ENCODE measurements at regions not wholly inside any gene's neighbourhood (a gene's known extent, or its start where the extent isn't known, plus 50 kb on each side); places are given as distances from the start of the nearest gene placed in this dataset.

DNA sequence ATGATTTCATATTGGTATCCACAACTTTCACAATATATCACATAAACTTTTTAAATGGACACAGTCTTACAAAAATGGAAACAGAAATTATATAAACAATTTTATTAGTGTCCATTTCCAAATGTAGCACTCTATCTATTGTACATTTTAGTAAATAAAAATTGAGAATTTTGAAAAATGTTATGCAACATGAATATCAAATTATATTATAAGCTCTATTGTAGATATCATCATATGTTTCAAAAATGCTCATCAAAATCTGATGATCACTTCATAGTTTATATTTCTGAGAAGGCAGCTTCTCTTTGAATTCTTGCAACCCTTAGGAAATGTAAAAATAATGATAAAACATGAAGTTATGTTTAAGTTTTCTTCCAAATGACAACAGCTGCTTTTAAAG lies 1928.6 kb downstream of the PCDH9 start:
- intact Hi-C loops (cut with micrococcal nuclease), result no loop called here
- Histone ChIP-seq H2BK120ac (ENCODE audit: low read depth, low read length) (no peak overlapping the region), H3K9ac (ENCODE audit: low read depth, low read length) (no peak overlapping the region), H3K14ac (replicated peaks; ENCODE audit: low read depth, low read length) (no peak overlapping the region), H3K4me2 (ENCODE audit: low read depth, low read length) (no peak overlapping the region), H2AK9ac (replicated peaks; ENCODE audit: low read depth, low read length, poor library complexity) (no peak overlapping the region), H4K20me1 (ENCODE audit: insufficient read depth, low read length) (no peaks in the 10 kb centered on the region), H3K79me1 (ENCODE audit: low read depth in 1 of 2, low read length in 2 of 2) (no peaks in the 10 kb centered on the region), H2BK15ac (ENCODE audit: low read depth, low read length) (no peak overlapping the region), H3K56ac (ENCODE audit: extremely low read depth, insufficient read depth, low read length) (no peak overlapping the region), H3K4ac (ENCODE audit: low read depth, low read length) (no peak overlapping the region), H2BK5ac (ENCODE audit: low read depth, low read length, poor library complexity, severe bottlenecking) (no peak overlapping the region), H3K9me3 (ENCODE audit: control insufficient read depth, insufficient read depth, low read length) (no peaks in the 10 kb centered on the region), H2AK5ac (ENCODE audit: low read depth, low read length) (no peak overlapping the region), H3K36me3 (ENCODE audit: control insufficient read depth, insufficient read depth, low read length) (no peaks in the 10 kb centered on the region), H3K4me1 (ENCODE audit: control insufficient read depth, insufficient read depth, low read length) (no peaks in the 10 kb centered on the region), H4K91ac (ENCODE audit: insufficient read depth, low read depth, low read length) (no peak overlapping the region), H4K5ac (ENCODE audit: low read depth, low read length) (no peak overlapping the region), H3K23ac (ENCODE audit: low read depth, low read length) (no peak overlapping the region), H3K18ac (ENCODE audit: low read depth, low read length) (no peak overlapping the region), H3K4me3 (ENCODE audit: insufficient read depth, low read depth, low read length) (no peak overlapping the region), H4K8ac (ENCODE audit: low read depth in 2 of 2, low read length in 2 of 2) (no peak overlapping the region), H2BK20ac (ENCODE audit: low read depth, low read length) (no peak overlapping the region), H3K9me1 (ENCODE audit: insufficient read depth, low read length) (no peaks in the 10 kb centered on the region), H2AFZ (replicated peaks; ENCODE audit: low read length, poor library complexity) (no peak overlapping the region), H3K27me3 (ENCODE audit: control insufficient read depth, insufficient read depth, low read length) (no peaks in the 10 kb centered on the region), H3K27ac (ENCODE audit: insufficient read depth, low read length) (no peak overlapping the region)
- dilution Hi-C loops (cut with HindIII; ENCODE audit: low sequenced_read_pairs, unreplicated experiment), result no loop called here
- POLR2A ChIA-PET (ENCODE audit: unreplicated experiment), result no interaction called here
- TF ChIP-seq POLR2A (IDR thresholded peaks at IDR 0.05; ENCODE audit: low read depth, low read length) (no peak), MXI1 (IDR thresholded peaks at IDR 0.05; ENCODE audit: borderline replicate concordance, low read depth, low read length) (no peak), SMC3 (IDR thresholded peaks at IDR 0.05; ENCODE audit: low read depth, low read length) (no peak), MAZ (IDR thresholded peaks at IDR 0.05; ENCODE audit: borderline replicate concordance, low read depth, low read length) (no peak), BHLHE40 (IDR thresholded peaks at IDR 0.05; ENCODE audit: low read depth, low read length) (no peak), USF2 (IDR thresholded peaks at IDR 0.05; ENCODE audit: low read depth, low read length) (no peak), MAFK (IDR thresholded peaks at IDR 0.05; ENCODE audit: low read depth, low read length) (no peak), CHD1 (IDR thresholded peaks at IDR 0.05; ENCODE audit: low read depth, low read length) (no peak), RFX5 (IDR thresholded peaks at IDR 0.05; ENCODE audit: low read depth, low read length) (no peak), RAD21 (IDR thresholded peaks at IDR 0.05; ENCODE audit: low read length) (no peak)
- TF ChIP-seq, protein P1, sequence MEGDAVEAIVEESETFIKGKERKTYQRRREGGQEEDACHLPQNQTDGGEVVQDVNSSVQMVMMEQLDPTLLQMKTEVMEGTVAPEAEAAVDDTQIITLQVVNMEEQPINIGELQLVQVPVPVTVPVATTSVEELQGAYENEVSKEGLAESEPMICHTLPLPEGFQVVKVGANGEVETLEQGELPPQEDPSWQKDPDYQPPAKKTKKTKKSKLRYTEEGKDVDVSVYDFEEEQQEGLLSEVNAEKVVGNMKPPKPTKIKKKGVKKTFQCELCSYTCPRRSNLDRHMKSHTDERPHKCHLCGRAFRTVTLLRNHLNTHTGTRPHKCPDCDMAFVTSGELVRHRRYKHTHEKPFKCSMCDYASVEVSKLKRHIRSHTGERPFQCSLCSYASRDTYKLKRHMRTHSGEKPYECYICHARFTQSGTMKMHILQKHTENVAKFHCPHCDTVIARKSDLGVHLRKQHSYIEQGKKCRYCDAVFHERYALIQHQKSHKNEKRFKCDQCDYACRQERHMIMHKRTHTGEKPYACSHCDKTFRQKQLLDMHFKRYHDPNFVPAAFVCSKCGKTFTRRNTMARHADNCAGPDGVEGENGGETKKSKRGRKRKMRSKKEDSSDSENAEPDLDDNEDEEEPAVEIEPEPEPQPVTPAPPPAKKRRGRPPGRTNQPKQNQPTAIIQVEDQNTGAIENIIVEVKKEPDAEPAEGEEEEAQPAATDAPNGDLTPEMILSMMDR (conservative IDR thresholded peaks at IDR 0.05; ENCODE audit: low read depth, low read length), result no peak
- TF ChIP-seq, protein P2, sequence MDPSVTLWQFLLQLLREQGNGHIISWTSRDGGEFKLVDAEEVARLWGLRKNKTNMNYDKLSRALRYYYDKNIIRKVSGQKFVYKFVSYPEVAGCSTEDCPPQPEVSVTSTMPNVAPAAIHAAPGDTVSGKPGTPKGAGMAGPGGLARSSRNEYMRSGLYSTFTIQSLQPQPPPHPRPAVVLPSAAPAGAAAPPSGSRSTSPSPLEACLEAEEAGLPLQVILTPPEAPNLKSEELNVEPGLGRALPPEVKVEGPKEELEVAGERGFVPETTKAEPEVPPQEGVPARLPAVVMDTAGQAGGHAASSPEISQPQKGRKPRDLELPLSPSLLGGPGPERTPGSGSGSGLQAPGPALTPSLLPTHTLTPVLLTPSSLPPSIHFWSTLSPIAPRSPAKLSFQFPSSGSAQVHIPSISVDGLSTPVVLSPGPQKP (IDR thresholded peaks at IDR 0.05; ENCODE audit: borderline replicate concordance, low read depth, low read length), result no peak
- in situ Hi-C loops (cut with MboI; ENCODE audit: low sequenced_read_pairs), result no loop called here
- DNase-seq, result no peak
- no TSS peak for BruUV-seq (replicated peaks)
- no peak for ATAC-seq (ENCODE audit: low read depth)
- CTCF ChIA-PET, result no interaction called here
